WTC11 (cell line): ENCODE measurements at regions not wholly inside any gene's neighbourhood (a gene's known extent, or its start where the extent isn't known, plus 50 kb on each side); places are given as distances from the start of the nearest gene placed in this dataset.

Source experiments
- FOXJ3 ChIP-seq: sonication (generic); formaldehyde crosslinking; IDR thresholded peaks from 2 replicates; pipeline ENCODE4 v1.9.0; 2021; ENCODE audit warnings: missing genetic modification reagents, mild to moderate bottlenecking, borderline replicate concordance
- NR1H2 ChIP-seq: sonication (generic); formaldehyde crosslinking; IDR thresholded peaks from 2 replicates; pipeline ENCODE4 v1.9.0; 2021; ENCODE audit warnings: mild to moderate bottlenecking, moderate library complexity, missing genetic modification reagents
- SP1 ChIP-seq: sonication (generic); formaldehyde crosslinking; conservative IDR thresholded peaks from 2 replicates; pipeline ENCODE4 v1.8.1; 2022; ENCODE audit warnings: missing genetic modification reagents
- TF ChIP-seq, protein P1 (sequence below): fragments of 200-600 bp; IDR thresholded peaks from 2 replicates; pipeline ENCODE4 v1.8.0; 2022; ENCODE audit warnings: antibody characterized with exemption
- TF ChIP-seq, protein P2 (sequence below): sonication (generic); formaldehyde crosslinking; IDR thresholded peaks from 2 replicates; pipeline ENCODE4 v1.8.1; 2023; ENCODE audit warnings: mild to moderate bottlenecking, missing genetic modification reagents, moderate library complexity
- TF ChIP-seq, protein P3 (sequence below): sonication (generic); formaldehyde crosslinking; IDR thresholded peaks from 2 replicates; pipeline ENCODE4 v1.8.1; 2023; ENCODE audit warnings: mild to moderate bottlenecking, missing genetic modification reagents, borderline replicate concordance
- TF ChIP-seq, protein P4 (sequence below): sonication (generic); formaldehyde crosslinking; IDR thresholded peaks from 2 replicates; pipeline ENCODE4 v1.8.1; 2022; ENCODE audit warnings: mild to moderate bottlenecking, missing genetic modification reagents, moderate library complexity, borderline replicate concordance
- TF ChIP-seq, protein P5 (sequence below): sonication (generic); formaldehyde crosslinking; IDR thresholded peaks from 2 replicates; pipeline ENCODE4 v1.8.0; 2022; ENCODE audit warnings: mild to moderate bottlenecking, missing genetic modification reagents
- TF ChIP-seq, protein P6 (sequence below): sonication (generic); formaldehyde crosslinking; IDR thresholded peaks from 2 replicates; pipeline ENCODE4 v1.8.1; 2022; ENCODE audit warnings: low read depth, mild to moderate bottlenecking, moderate library complexity, missing genetic modification reagents, borderline replicate concordance
- TF ChIP-seq, protein P7 (sequence below): sonication (generic); formaldehyde crosslinking; IDR thresholded peaks from 2 replicates; pipeline ENCODE4 v1.8.0; 2023; ENCODE audit warnings: missing genetic modification reagents
- TF ChIP-seq, protein P8 (sequence below): sonication (generic); formaldehyde crosslinking; IDR thresholded peaks from 2 replicates; pipeline ENCODE4 v1.8.1; 2023; ENCODE audit warnings: mild to moderate bottlenecking, missing genetic modification reagents
- TF ChIP-seq, protein P9 (sequence below): fragments of 250-450 bp; sonication (Bioruptor Pico); conservative IDR thresholded peaks from 2 replicates; pipeline ENCODE4 v1.9.0; 2021; ENCODE audit warnings: mild to moderate bottlenecking

DNA sequence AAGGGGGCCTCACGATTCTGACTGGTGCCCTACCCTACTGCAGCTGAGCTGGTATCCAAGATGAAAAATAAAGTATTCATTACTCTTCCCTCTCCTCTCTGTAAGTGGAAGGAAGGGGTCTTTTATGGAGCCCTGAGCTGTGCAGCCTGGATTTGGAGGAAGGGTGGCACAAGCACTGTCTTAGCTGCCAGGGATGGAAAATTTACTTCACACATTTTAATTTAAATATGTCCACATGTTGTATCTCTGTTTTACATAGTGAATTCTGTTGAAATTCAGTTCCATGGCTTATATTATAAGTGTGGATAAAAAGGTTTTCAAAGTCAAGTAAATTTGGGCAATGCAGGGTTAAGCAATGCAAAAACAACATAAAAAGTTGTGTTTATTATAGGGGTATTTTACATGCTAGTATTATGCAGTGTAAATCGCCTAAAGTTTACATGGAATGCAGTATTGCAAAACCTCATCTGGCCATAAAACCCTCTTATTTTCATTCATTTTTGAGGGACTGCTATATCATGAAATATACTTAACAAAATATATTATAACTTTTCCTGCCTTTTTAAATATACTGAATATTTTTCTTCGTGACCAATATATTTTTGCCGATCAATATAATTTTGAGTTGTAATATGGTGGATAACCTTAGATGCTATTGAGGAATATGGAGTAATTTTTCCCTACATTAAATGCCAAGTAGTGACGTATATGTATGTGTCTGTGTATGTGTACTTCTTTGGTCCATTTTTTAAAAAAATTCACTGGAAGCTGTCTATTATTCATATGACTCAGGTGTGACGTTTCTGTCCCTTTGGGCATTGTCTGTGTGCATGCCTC lies 333.9 kb upstream of the CYRIA start:
- no peak for TF ChIP-seq SP1 (CRISPR knock-in tag)
- TF ChIP-seq, protein P1, sequence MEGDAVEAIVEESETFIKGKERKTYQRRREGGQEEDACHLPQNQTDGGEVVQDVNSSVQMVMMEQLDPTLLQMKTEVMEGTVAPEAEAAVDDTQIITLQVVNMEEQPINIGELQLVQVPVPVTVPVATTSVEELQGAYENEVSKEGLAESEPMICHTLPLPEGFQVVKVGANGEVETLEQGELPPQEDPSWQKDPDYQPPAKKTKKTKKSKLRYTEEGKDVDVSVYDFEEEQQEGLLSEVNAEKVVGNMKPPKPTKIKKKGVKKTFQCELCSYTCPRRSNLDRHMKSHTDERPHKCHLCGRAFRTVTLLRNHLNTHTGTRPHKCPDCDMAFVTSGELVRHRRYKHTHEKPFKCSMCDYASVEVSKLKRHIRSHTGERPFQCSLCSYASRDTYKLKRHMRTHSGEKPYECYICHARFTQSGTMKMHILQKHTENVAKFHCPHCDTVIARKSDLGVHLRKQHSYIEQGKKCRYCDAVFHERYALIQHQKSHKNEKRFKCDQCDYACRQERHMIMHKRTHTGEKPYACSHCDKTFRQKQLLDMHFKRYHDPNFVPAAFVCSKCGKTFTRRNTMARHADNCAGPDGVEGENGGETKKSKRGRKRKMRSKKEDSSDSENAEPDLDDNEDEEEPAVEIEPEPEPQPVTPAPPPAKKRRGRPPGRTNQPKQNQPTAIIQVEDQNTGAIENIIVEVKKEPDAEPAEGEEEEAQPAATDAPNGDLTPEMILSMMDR = no peak
- TF ChIP-seq, protein P2, sequence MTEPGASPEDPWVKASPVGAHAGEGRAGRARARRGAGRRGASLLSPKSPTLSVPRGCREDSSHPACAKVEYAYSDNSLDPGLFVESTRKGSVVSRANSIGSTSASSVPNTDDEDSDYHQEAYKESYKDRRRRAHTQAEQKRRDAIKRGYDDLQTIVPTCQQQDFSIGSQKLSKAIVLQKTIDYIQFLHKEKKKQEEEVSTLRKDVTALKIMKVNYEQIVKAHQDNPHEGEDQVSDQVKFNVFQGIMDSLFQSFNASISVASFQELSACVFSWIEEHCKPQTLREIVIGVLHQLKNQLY (CRISPR knock-in tag) = no peak
- TF ChIP-seq, protein P3, sequence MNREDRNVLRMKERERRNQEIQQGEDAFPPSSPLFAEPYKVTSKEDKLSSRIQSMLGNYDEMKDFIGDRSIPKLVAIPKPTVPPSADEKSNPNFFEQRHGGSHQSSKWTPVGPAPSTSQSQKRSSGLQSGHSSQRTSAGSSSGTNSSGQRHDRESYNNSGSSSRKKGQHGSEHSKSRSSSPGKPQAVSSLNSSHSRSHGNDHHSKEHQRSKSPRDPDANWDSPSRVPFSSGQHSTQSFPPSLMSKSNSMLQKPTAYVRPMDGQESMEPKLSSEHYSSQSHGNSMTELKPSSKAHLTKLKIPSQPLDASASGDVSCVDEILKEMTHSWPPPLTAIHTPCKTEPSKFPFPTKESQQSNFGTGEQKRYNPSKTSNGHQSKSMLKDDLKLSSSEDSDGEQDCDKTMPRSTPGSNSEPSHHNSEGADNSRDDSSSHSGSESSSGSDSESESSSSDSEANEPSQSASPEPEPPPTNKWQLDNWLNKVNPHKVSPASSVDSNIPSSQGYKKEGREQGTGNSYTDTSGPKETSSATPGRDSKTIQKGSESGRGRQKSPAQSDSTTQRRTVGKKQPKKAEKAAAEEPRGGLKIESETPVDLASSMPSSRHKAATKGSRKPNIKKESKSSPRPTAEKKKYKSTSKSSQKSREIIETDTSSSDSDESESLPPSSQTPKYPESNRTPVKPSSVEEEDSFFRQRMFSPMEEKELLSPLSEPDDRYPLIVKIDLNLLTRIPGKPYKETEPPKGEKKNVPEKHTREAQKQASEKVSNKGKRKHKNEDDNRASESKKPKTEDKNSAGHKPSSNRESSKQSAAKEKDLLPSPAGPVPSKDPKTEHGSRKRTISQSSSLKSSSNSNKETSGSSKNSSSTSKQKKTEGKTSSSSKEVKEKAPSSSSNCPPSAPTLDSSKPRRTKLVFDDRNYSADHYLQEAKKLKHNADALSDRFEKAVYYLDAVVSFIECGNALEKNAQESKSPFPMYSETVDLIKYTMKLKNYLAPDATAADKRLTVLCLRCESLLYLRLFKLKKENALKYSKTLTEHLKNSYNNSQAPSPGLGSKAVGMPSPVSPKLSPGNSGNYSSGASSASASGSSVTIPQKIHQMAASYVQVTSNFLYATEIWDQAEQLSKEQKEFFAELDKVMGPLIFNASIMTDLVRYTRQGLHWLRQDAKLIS (CRISPR knock-in tag) = no peak
- TF ChIP-seq, protein P4, sequence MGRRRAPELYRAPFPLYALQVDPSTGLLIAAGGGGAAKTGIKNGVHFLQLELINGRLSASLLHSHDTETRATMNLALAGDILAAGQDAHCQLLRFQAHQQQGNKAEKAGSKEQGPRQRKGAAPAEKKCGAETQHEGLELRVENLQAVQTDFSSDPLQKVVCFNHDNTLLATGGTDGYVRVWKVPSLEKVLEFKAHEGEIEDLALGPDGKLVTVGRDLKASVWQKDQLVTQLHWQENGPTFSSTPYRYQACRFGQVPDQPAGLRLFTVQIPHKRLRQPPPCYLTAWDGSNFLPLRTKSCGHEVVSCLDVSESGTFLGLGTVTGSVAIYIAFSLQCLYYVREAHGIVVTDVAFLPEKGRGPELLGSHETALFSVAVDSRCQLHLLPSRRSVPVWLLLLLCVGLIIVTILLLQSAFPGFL (CRISPR knock-in tag) = no peak
- no peak for TF ChIP-seq NR1H2 (CRISPR knock-in tag)
- TF ChIP-seq, protein P5, sequence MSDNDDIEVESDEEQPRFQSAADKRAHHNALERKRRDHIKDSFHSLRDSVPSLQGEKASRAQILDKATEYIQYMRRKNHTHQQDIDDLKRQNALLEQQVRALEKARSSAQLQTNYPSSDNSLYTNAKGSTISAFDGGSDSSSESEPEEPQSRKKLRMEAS (CRISPR knock-in tag) = no peak
- no peak for TF ChIP-seq FOXJ3 (CRISPR knock-in tag)
- TF ChIP-seq, protein P6, sequence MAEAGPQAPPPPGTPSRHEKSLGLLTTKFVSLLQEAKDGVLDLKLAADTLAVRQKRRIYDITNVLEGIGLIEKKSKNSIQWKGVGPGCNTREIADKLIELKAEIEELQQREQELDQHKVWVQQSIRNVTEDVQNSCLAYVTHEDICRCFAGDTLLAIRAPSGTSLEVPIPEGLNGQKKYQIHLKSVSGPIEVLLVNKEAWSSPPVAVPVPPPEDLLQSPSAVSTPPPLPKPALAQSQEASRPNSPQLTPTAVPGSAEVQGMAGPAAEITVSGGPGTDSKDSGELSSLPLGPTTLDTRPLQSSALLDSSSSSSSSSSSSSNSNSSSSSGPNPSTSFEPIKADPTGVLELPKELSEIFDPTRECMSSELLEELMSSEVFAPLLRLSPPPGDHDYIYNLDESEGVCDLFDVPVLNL = no peak
- TF ChIP-seq, protein P7, sequence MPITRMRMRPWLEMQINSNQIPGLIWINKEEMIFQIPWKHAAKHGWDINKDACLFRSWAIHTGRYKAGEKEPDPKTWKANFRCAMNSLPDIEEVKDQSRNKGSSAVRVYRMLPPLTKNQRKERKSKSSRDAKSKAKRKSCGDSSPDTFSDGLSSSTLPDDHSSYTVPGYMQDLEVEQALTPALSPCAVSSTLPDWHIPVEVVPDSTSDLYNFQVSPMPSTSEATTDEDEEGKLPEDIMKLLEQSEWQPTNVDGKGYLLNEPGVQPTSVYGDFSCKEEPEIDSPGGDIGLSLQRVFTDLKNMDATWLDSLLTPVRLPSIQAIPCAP (CRISPR knock-in tag) = no peak
- TF ChIP-seq, protein P8, sequence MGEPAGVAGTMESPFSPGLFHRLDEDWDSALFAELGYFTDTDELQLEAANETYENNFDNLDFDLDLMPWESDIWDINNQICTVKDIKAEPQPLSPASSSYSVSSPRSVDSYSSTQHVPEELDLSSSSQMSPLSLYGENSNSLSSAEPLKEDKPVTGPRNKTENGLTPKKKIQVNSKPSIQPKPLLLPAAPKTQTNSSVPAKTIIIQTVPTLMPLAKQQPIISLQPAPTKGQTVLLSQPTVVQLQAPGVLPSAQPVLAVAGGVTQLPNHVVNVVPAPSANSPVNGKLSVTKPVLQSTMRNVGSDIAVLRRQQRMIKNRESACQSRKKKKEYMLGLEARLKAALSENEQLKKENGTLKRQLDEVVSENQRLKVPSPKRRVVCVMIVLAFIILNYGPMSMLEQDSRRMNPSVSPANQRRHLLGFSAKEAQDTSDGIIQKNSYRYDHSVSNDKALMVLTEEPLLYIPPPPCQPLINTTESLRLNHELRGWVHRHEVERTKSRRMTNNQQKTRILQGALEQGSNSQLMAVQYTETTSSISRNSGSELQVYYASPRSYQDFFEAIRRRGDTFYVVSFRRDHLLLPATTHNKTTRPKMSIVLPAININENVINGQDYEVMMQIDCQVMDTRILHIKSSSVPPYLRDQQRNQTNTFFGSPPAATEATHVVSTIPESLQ (CRISPR knock-in tag) = no peak
- TF ChIP-seq, protein P9, sequence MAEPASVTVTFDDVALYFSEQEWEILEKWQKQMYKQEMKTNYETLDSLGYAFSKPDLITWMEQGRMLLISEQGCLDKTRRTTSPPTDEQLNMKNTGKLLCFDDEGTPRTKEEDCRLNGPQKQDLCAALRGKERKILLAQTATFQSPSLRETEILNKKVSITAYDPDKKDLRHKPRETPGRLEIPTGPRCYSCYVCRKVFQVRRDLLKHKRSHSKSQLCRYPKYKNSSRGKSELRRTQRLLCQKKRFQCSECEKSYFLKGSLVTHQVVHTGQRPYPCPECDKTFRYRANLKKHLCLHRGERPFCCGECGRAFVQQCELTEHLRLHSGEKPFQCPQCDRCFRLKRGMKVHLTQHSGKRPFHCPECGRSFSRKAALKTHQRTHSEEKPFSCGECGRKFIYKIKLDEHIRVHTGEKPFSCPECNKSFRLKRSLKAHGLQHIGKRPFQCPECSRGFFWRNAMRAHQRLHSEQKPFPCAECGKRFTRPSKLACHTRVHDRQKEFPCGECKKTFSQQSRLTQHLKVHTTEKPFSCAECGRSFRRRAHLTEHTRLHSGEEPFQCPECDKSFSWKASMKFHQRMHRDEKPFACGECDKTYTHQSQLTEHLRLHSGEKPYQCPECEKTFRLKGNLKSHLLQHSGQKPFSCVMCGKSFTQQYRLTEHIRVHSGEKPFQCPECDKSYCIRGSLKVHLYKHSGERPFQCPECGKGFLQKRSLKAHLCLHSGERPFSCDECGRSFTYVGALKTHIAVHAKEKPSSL = no peak
